Tibial artery (tissue), 4 donors: ENCODE measurements at regions not wholly inside any gene's neighbourhood (a gene's known extent, or its start where the extent isn't known, plus 50 kb on each side); places are given as distances from the start of the nearest gene placed in this dataset.

ENCODE experiments used
- DNase-seq, 2 donors: peaks; one replicate each; pipeline ENCODE4 v3.0.0-alpha.2; 2019
- H3K27ac ChIP-seq, 2 donors: fragments of 200-600 bp; sonication (generic) in 1 of 2; 1 replicate in 1 of 2; 2 replicates in 1 of 2; pipeline ENCODE4 v1.5.1; 2018 to 2019; ENCODE audit warnings: mild to moderate bottlenecking in 1 of 2
- H3K27me3 ChIP-seq, 2 donors: fragments of 200-600 bp; sonication (generic) in 1 of 2; one replicate each; pipeline versions ENCODE4 v1.5.1 to v1.6.0; 2016 to 2019
- H3K36me3 ChIP-seq, 3 donors: fragments of 200-600 bp; sonication (generic) in 2 of 3; one replicate each; pipeline ENCODE4 v1.5.1; 2016 to 2019; ENCODE audit warnings: mild to moderate bottlenecking in 2 of 3
- H3K4me1 ChIP-seq, 4 donors: fragments of 200-600 bp; sonication (generic) in 2 of 4; 1 replicate in 3 of 4; 2 replicates in 1 of 4; pipeline ENCODE4 v1.5.1; 2016 to 2019
- H3K4me3 ChIP-seq, 2 donors: fragments of 200-600 bp; sonication (generic) in 1 of 2; 1 replicate in 1 of 2; 2 replicates in 1 of 2; pipeline ENCODE4 v1.5.1; 2018 to 2019; ENCODE audit warnings: mild to moderate bottlenecking in 2 of 2
- H3K9me3 ChIP-seq, 3 donors: fragments of 200-600 bp; sonication (generic) in 1 of 3; one replicate each; pipeline ENCODE4 v1.5.1; 2016 to 2019
- intact Hi-C: fragments of 100-400 bp; cut with DNase I; formaldehyde crosslinking; loops from one replicate; pipeline ENCODE4 v1.15.0; 2023; ENCODE audit warnings: low total_unique reads
- TF ChIP-seq, protein P1 (sequence below), 2 experiments: fragments of 200-600 bp in 1 of 2; fragments of 450-650 bp in 1 of 2; IDR thresholded peaks; one replicate each; pipeline ENCODE4 v1.5.1; 2017 to 2019; ENCODE audit warnings: antibody characterized with exemption in 2 of 2, mild to moderate bottlenecking in 1 of 2, moderate library complexity in 1 of 2

DNA sequence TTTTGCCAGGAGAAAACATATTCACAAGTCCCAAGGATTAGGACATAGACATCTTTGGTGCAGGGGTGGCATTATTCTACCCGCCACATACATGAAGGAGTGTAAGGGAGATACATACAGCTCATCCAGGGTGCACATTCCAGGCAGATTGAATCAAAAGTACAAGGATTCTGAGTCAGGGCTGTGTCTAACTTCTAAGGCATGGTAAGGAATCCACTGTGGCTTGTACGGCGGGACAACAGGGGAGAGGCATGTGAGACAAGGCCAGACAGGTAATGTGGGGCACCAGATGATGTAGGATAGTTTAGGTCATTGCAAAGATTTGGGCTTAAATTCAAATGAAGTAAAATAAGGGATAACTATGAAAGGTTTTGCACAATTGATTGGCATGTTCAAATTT is 780.9 kb downstream of the C6orf118 start:
- TF ChIP-seq, protein P1, sequence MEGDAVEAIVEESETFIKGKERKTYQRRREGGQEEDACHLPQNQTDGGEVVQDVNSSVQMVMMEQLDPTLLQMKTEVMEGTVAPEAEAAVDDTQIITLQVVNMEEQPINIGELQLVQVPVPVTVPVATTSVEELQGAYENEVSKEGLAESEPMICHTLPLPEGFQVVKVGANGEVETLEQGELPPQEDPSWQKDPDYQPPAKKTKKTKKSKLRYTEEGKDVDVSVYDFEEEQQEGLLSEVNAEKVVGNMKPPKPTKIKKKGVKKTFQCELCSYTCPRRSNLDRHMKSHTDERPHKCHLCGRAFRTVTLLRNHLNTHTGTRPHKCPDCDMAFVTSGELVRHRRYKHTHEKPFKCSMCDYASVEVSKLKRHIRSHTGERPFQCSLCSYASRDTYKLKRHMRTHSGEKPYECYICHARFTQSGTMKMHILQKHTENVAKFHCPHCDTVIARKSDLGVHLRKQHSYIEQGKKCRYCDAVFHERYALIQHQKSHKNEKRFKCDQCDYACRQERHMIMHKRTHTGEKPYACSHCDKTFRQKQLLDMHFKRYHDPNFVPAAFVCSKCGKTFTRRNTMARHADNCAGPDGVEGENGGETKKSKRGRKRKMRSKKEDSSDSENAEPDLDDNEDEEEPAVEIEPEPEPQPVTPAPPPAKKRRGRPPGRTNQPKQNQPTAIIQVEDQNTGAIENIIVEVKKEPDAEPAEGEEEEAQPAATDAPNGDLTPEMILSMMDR (IDR thresholded peaks at IDR 0.05), result no peak
- Histone ChIP-seq H3K9me3 (no peaks in the 10 kb centered on the region), H3K36me3 (no peaks in the 10 kb centered on the region), H3K4me3 (no peak overlapping the region), H3K27me3 (no peaks in the 10 kb centered on the region), H3K27ac (no peak overlapping the region), H3K4me1 (no peaks in the 10 kb centered on the region)
- DNase-seq, result no peak
- intact Hi-C loops, result no loop called here

GRCh38 chr6:164523087-164523654 is 786.2 kb downstream of the C6orf118 start:
- Histone ChIP-seq H3K9me3 (peaks cover 0 to 7% (median 0%) of the 10 kb centered on the region in 3 donors), H3K27me3 (no peaks in the 10 kb centered on the region), H3K36me3 (no peaks in the 10 kb centered on the region), H3K4me1 (no peaks in the 10 kb centered on the region), H3K4me3 (no peak overlapping the region), H3K27ac (no peak overlapping the region)
- TF ChIP-seq, protein P1 (IDR thresholded peaks at IDR 0.05), result no peak
- DNase-seq, result no peak
- intact Hi-C loops, result no loop called here

DNA sequence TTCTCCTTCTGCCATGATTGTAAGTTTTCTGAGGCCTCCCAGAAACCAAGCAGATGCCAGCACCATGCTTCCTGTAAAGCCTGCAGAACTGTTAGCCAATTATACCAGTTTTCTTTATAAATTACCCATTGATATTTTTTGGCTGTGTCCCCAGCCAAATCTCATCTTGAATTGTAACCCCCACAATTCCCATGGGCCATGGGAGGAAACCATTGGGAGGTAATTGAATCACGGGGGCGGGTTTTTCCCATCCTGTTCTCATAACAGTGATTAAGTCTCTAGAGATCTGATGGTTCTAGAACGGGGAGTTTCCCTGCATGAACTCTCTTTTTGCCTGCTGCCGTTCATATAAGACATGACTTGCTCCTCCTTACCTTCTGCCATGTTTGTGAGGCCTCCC is 788.5 kb downstream of the C6orf118 start:
- no peak overlapping the region for H3K4me3 ChIP-seq
- DNase-seq, result no peak
- no peaks in the 10 kb centered on the region for H3K36me3 ChIP-seq
- H3K27me3 ChIP-seq, result no peaks in the 10 kb centered on the region
- H3K4me1 ChIP-seq, result no peaks in the 10 kb centered on the region
- TF ChIP-seq, protein P1 (IDR thresholded peaks at IDR 0.05), result no peak
- no peak overlapping the region for H3K27ac ChIP-seq
- H3K9me3 ChIP-seq, result peaks cover 0 to 7% (median 0%) of the 10 kb centered on the region in 3 donors
- intact Hi-C loops, result no loop called here

- TF ChIP-seq, protein P1 (IDR thresholded peaks at IDR 0.05), result no peak
- Histone ChIP-seq H3K27me3 (no peaks in the 10 kb centered on the region), H3K9me3 (no peaks in the 10 kb centered on the region), H3K4me1 (no peaks in the 10 kb centered on the region), H3K4me3 (no peak overlapping the region), H3K36me3 (no peaks in the 10 kb centered on the region), H3K27ac (no peak overlapping the region)
- intact Hi-C loops, result no loop called here
- no peak for DNase-seq
Observed at GRCh38 chr6:164507206-164507940, 802.0 kb downstream of the C6orf118 start.

DNA sequence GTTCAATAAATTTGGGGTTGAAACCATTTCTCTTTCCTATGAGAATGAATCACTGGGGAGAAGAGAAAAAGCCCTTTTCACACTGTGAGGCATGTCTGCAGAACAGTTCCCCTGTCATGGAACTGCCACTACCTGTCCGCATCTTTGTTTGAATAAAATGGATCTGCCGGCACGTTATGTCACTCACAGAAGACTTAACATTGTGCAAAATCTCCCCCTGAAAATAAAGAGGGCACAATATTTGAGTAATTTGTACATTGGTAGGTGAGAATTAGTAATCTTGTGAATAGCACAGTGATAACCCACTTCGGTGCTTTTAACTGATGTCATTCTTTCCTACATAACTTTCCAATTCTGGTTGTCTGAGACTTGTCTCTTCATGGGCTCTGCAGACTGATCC is 804.0 kb downstream of the C6orf118 start:
- Histone ChIP-seq H3K36me3 (no peaks in the 10 kb centered on the region), H3K27me3 (no peaks in the 10 kb centered on the region), H3K4me1 (no peaks in the 10 kb centered on the region), H3K9me3 (no peaks in the 10 kb centered on the region), H3K4me3 (no peak overlapping the region), H3K27ac (no peak overlapping the region)
- no peak for DNase-seq
- TF ChIP-seq, protein P1 (IDR thresholded peaks at IDR 0.05), result no peak
- intact Hi-C loops, result no loop called here
